Ovary (tissue), 3 donors: ENCODE measurements at regions not wholly inside any gene's neighbourhood (a gene's known extent, or its start where the extent isn't known, plus 50 kb on each side); places are given as distances from the start of the nearest gene placed in this dataset.

Experiments used
- EP300 ChIP-seq: sonication (generic); formaldehyde crosslinking; IDR thresholded peaks from one replicate; pipeline ENCODE4 v1.6.1; 2017; ENCODE audit warnings: antibody characterized with exemption
- POLR2A ChIP-seq: fragments of 450-650 bp; IDR thresholded peaks from one replicate; pipeline ENCODE4 v1.6.1; 2017; ENCODE audit warnings: antibody characterized with exemption, mild to moderate bottlenecking, moderate library complexity
- TF ChIP-seq, protein P1 (sequence below), 3 donors: fragments of 450-650 bp in 2 of 3; fragments of 200-600 bp in 1 of 3; IDR thresholded peaks; one replicate each; pipeline versions ENCODE4 v1.5.1 to v1.8.0; 2016 to 2022; ENCODE audit warnings: antibody characterized with exemption in 3 of 3, mild to moderate bottlenecking in 1 of 3
- donor health status: DM: no; HTN: no; CAD: no.

DNA sequence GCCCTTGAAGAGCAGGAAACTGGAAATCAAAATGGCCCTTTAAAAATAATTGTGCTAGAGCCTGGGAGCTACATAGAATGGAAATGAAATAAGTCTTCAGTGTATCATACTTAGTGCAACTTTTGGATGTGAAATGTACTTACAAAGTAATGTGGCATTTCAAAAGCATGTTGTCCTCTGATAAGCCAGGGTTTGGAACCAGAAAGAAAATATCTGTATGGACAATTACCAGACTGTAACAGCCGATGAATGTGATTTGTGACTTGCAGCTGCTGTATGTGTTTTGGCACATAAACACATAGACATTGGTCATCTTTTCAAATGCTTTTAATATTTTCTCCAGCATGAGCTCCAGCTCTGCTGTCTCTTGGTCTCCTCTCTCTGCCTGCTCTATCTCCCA lies 546.4 kb downstream of the OMA1 start:
- TF ChIP-seq POLR2A (no peak), EP300 (no peak)
- TF ChIP-seq, protein P1, sequence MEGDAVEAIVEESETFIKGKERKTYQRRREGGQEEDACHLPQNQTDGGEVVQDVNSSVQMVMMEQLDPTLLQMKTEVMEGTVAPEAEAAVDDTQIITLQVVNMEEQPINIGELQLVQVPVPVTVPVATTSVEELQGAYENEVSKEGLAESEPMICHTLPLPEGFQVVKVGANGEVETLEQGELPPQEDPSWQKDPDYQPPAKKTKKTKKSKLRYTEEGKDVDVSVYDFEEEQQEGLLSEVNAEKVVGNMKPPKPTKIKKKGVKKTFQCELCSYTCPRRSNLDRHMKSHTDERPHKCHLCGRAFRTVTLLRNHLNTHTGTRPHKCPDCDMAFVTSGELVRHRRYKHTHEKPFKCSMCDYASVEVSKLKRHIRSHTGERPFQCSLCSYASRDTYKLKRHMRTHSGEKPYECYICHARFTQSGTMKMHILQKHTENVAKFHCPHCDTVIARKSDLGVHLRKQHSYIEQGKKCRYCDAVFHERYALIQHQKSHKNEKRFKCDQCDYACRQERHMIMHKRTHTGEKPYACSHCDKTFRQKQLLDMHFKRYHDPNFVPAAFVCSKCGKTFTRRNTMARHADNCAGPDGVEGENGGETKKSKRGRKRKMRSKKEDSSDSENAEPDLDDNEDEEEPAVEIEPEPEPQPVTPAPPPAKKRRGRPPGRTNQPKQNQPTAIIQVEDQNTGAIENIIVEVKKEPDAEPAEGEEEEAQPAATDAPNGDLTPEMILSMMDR (IDR thresholded peaks at IDR 0.05): no peak
